Vagina (tissue), 2 donors: ENCODE measurements at regions not wholly inside any gene's neighbourhood (a gene's known extent, or its start where the extent isn't known, plus 50 kb on each side); places are given as distances from the start of the nearest gene placed in this dataset.

Experiments used
- DNase-seq, 2 donors: peaks; one replicate each; pipeline ENCODE4 v3.0.0-alpha.2; 2017; ENCODE audit errors: extremely low spot score in 2 of 2
- H3K27ac ChIP-seq: fragments of 200-600 bp; sonication (generic); one replicate; pipeline ENCODE4 v1.5.1; 2019
- H3K27me3 ChIP-seq: fragments of 200-600 bp; sonication (generic); one replicate; pipeline ENCODE4 v1.5.1; 2019
- H3K36me3 ChIP-seq, 2 donors: fragments of 200-600 bp; sonication (generic); one replicate each; pipeline ENCODE4 v1.5.1; 2017 to 2019
- H3K4me1 ChIP-seq: fragments of 200-600 bp; sonication (generic); one replicate; pipeline ENCODE4 v1.5.1; 2019
- H3K4me3 ChIP-seq, 2 donors: fragments of 200-600 bp; sonication (generic); 1 replicate in 1 of 2; 2 replicates in 1 of 2; pipeline ENCODE4 v1.5.1; 2016 to 2019
- H3K9me3 ChIP-seq: fragments of 200-600 bp; sonication (generic); one replicate; pipeline ENCODE4 v1.5.1; 2019
- POLR2A ChIP-seq, 2 donors: fragments of 450-650 bp; IDR thresholded peaks; one replicate each; pipeline ENCODE4 v1.6.1; 2017; ENCODE audit warnings: antibody characterized with exemption in 2 of 2, mild to moderate bottlenecking in 2 of 2, moderate library complexity in 2 of 2
- POLR2AphosphoS5 ChIP-seq, 2 donors: sonication (generic); formaldehyde crosslinking; IDR thresholded peaks; one replicate each; pipeline ENCODE4 v1.9.0; 2017; ENCODE audit warnings: antibody characterized with exemption in 2 of 2, mild to moderate bottlenecking in 2 of 2, low read depth in 1 of 2; ENCODE audit not compliant: insufficient read depth in 1 of 2
- intact Hi-C: fragments of 100-400 bp; cut with DNase I; formaldehyde crosslinking; loops from one replicate; pipeline ENCODE4 v1.15.1; 2023
- TF ChIP-seq, protein P1 (sequence below), 3 experiments: fragments of 450-650 bp in 2 of 3; fragments of 200-600 bp in 1 of 3; sonication (generic) in 1 of 3; IDR thresholded peaks; one replicate each; pipeline ENCODE4 v1.5.1; 2017 to 2019; ENCODE audit warnings: antibody characterized with exemption in 3 of 3, mild to moderate bottlenecking in 2 of 3, moderate library complexity in 2 of 3

GRCh38 chr11:39205236-39205995 is 2254.0 kb downstream of the LRRC4C start:
- DNase-seq: no peak
- TF ChIP-seq POLR2A (IDR thresholded peaks at IDR 0.05) (no peak), POLR2AphosphoS5 (IDR thresholded peaks at IDR 0.05; ENCODE audit: insufficient read depth in 1 of 2, low read depth in 1 of 2) (no peak)
- TF ChIP-seq, protein P1, sequence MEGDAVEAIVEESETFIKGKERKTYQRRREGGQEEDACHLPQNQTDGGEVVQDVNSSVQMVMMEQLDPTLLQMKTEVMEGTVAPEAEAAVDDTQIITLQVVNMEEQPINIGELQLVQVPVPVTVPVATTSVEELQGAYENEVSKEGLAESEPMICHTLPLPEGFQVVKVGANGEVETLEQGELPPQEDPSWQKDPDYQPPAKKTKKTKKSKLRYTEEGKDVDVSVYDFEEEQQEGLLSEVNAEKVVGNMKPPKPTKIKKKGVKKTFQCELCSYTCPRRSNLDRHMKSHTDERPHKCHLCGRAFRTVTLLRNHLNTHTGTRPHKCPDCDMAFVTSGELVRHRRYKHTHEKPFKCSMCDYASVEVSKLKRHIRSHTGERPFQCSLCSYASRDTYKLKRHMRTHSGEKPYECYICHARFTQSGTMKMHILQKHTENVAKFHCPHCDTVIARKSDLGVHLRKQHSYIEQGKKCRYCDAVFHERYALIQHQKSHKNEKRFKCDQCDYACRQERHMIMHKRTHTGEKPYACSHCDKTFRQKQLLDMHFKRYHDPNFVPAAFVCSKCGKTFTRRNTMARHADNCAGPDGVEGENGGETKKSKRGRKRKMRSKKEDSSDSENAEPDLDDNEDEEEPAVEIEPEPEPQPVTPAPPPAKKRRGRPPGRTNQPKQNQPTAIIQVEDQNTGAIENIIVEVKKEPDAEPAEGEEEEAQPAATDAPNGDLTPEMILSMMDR (IDR thresholded peaks at IDR 0.05): no peak
- intact Hi-C loops: no loop called here
- no peak overlapping the region for H3K27ac ChIP-seq
- no peaks in the 10 kb centered on the region for H3K9me3 ChIP-seq
- no peaks in the 10 kb centered on the region for H3K27me3 ChIP-seq
- H3K4me3 ChIP-seq: no peak overlapping the region
- no peaks in the 10 kb centered on the region for H3K4me1 ChIP-seq
- no peaks in the 10 kb centered on the region for H3K36me3 ChIP-seq

GRCh38 chr11:39192671-39193070 is 2266.8 kb downstream of the LRRC4C start:
- H3K9me3 ChIP-seq: no peaks in the 10 kb centered on the region
- TF ChIP-seq POLR2A (IDR thresholded peaks at IDR 0.05) (no peak), POLR2AphosphoS5 (IDR thresholded peaks at IDR 0.05; ENCODE audit: insufficient read depth in 1 of 2, low read depth in 1 of 2) (no peak)
- TF ChIP-seq, protein P1 (IDR thresholded peaks at IDR 0.05): no peak
- no peaks in the 10 kb centered on the region for H3K4me1 ChIP-seq
- DNase-seq: no peak
- no peak overlapping the region for H3K27ac ChIP-seq
- no peak overlapping the region for H3K4me3 ChIP-seq
- no peaks in the 10 kb centered on the region for H3K36me3 ChIP-seq
- intact Hi-C loops: no loop called here
- H3K27me3 ChIP-seq: no peaks in the 10 kb centered on the region

DNA sequence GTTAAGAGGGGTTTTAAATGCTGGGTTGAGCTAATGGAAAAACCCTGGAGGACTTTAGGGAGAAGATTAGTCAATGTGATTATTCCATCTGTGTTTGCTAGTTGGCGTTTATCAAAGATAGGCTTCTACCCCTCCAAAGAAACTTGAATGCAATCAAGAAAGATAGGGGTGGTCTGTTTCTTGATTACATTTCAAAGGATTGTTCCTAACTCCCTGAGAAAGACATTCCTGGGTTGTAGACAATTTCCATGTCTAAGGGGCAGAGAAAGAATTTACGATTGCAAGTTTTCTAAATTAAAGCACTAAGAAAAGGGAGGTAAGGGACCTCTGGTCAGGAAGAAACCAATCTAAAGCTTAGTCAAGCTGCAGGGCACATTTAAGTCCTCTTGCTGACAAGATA is 2268.7 kb downstream of the LRRC4C start:
- no peak for DNase-seq
- Histone ChIP-seq H3K27me3 (no peaks in the 10 kb centered on the region), H3K27ac (no peak overlapping the region), H3K9me3 (no peaks in the 10 kb centered on the region), H3K4me1 (no peaks in the 10 kb centered on the region), H3K4me3 (no peak overlapping the region), H3K36me3 (no peaks in the 10 kb centered on the region)
- intact Hi-C loops: no loop called here
- TF ChIP-seq POLR2A (IDR thresholded peaks at IDR 0.05) (no peak), POLR2AphosphoS5 (IDR thresholded peaks at IDR 0.05; ENCODE audit: insufficient read depth in 1 of 2, low read depth in 1 of 2) (no peak)
- TF ChIP-seq, protein P1 (IDR thresholded peaks at IDR 0.05): no peak

GRCh38 chr11:39177678-39178077 is 2281.8 kb downstream of the LRRC4C start:
- Histone ChIP-seq H3K4me1 (no peaks in the 10 kb centered on the region), H3K9me3 (no peaks in the 10 kb centered on the region), H3K27ac (no peak overlapping the region), H3K4me3 (no peak overlapping the region), H3K36me3 (no peaks in the 10 kb centered on the region), H3K27me3 (no peaks in the 10 kb centered on the region)
- intact Hi-C loops: no loop called here
- DNase-seq: no peak
- TF ChIP-seq POLR2A (IDR thresholded peaks at IDR 0.05) (no peak), POLR2AphosphoS5 (IDR thresholded peaks at IDR 0.05; ENCODE audit: insufficient read depth in 1 of 2, low read depth in 1 of 2) (no peak)
- TF ChIP-seq, protein P1 (IDR thresholded peaks at IDR 0.05): no peak

GRCh38 chr11:39174965-39175364 is 2284.5 kb downstream of the LRRC4C start:
- Histone ChIP-seq H3K9me3 (no peaks in the 10 kb centered on the region), H3K27ac (no peak overlapping the region), H3K4me1 (no peaks in the 10 kb centered on the region), H3K4me3 (no peak overlapping the region), H3K27me3 (no peaks in the 10 kb centered on the region), H3K36me3 (no peaks in the 10 kb centered on the region)
- intact Hi-C loops: no loop called here
- DNase-seq: no peak
- no peak for TF ChIP-seq POLR2AphosphoS5 (IDR thresholded peaks at IDR 0.05; ENCODE audit: insufficient read depth in 1 of 2, low read depth in 1 of 2)
- no peak for TF ChIP-seq POLR2A (IDR thresholded peaks at IDR 0.05)
- TF ChIP-seq, protein P1 (IDR thresholded peaks at IDR 0.05): no peak
